ENCODE measurements at regions not wholly inside any gene's neighbourhood (a gene's known extent, or its start where the extent isn't known, plus 50 kb on each side); places are given as distances from the start of the nearest gene placed in this dataset.

DNA sequence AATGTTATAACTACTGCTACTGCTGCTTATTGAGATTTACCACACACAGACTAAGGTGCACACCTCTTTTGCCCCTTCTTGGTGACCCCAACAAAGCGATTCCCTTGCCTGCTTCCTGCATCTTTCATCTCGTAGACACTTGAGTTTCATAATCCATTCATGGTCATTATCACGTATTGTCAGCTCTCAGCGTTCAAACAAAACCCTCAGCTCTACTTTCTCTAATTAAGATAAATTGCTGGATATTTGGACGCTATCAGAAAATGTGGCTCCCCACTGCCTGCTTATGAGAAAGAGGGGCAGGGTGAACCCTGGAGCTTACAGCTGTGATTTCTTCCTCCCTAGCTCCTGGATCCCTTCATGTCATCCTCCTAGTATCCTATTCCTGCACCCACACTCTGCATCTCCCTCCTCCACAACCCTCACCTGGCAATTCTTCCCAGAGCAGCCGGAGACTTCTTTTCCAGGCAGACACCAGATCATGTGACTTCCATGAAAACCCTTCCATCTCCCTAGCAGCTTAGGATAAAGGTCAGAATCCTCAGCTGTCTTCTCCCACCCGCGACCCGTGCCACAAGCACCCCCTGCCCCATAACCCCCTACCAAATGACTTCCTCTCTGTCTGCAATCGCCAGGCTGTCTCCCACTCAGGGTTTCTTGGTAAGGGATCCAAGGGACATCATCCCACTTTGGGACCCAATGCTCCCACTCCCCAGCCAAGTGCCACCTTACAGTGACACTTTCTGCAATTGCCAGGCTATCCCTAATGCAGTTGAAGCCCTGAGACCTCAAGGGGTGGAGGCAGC is 146.5 kb downstream of the NSG2 start:
- no peak for DNase-seq

DNA sequence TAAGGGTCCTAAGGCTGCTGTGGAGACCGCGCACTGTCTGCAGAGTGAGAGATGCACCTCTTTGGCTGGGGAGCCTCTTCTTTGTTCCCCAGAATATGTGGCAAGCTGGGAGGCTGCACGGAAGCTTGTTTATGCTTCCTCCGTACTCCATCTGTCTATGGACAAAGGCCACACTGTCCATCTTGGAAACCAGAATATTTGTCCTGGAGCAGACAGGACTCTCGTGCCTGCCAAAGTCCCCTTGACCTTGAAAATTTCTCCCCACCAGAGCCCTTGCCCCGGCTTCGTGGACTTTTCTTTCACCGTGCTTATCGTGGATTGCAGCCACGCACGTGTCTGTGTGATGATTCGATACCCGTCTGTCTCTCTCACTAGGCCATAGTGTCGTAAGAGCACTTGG is 147.4 kb downstream of the NSG2 start:
- no peak for DNase-seq

GRCh38 chr5:174195517-174195916 is 150.0 kb downstream of the NSG2 start:
- DNase-seq = no peak

- no peak for DNase-seq
These were observed 152.4 kb downstream of the NSG2 start for GRCh38 chr5:174197929-174198328.

DNA sequence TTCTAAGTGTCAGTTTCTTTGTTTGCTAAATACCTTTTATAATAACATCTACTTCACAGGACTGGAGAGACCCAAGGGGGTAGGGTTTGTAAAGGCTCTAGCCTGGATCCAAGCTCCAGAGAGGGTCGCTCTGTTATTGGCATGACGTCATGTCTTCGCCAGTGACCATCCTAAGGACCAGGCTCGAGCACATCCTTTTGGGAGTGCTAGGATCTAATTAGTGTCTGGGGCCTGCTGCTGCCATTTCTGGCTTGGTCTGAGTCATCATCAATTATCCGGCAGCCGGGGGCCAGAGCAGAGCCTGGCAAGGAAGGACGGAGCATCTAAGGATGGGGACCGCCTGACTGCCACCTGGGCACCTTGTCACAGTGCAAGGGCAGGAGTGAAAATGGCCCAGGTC is 153.0 kb downstream of the NSG2 start:
- DNase-seq = no peak

DNA sequence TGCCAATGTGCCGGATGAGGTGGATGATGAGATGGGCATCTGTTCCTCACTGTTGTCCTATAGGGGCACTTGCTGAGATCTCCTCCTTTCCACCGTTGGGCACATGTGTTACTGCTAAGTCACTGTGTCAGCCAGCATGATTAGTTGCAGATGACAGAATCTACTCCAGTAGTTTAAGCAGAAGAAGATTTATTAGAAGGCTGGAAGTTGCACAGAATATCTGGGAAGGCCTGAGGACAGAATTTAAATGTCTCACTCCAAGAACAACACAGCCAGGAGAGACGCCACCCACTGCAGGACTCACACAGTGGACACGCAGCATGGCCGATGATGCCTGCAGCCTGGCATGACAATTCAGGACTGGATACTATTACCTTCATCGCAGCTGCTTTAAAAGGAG is 157.5 kb downstream of the NSG2 start:
- no peak for DNase-seq

DNA sequence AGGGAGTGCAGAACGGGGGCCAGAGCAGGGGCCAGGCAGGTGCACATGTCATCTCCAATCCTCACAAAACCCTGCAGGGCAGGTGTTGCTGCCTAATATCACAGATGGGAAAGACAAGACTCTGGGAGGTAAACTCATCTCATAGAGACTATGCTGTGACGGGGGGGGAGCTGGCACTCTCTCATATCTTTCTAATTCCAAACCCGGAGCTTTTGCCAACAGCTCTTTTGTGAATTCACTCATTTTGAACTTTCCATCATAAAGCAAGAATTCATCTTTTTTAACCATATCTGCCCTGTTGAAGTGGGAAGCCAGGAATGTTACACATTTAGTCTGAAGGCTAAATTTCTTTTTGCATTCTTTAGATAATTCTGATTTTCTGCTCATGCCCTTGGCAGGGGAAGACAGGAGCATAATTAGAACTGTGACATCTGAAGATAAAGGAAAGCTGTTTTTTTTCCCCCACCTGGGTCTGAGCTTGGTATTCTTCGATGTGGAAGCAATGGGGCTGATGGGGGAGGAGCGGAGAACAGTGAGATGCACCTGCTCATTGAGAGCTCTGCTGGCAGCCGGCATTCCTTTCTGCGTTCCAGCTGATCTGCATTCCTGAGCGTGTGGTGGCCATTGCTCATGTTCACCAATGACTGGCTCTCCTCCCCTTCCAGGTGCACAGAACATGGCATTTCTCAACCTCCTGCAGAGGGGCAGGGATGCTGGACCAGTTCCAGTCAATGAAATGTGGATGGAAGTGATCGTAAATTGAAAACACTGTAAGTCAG is 159.2 kb downstream of the NSG2 start:
- no peak for DNase-seq

- DNase-seq = no peak
These were observed 160.4 kb downstream of the NSG2 start for GRCh38 chr5:174205939-174206338.

DNA sequence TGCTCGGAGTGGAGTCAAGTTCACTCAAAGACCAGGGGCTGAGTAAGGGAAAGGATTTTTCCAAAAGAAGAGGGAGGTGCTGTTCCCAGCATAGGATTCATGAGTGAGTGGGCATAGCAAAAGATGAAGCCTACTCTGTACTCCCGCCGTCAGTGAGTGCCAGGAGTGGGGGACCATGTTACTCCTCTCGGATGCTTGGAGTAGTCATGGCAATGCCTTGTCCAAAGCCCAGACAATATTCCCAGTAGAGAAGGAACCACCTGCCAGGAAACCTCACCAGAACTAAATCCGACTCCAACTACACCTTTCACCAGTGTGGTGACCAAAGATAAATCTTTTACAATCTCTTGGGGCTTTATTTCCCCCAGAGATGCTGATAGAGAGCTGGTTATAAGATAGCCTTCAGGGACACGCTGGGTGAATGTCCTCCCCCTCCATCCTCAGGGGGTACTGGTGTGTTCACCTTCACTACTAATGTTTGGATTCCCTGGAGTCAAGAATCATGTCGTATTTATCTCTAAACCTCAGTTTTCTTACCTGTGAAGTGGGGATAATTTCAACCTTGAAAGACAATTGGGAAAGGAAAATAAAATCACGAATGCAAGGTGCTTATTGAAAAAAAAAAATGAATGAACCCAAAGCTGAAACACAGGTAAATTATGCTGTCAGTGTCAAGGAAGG is 165.2 kb downstream of the NSG2 start:
- DNase-seq = no peak

GRCh38 chr5:174211277-174211626 is 165.7 kb downstream of the NSG2 start:
- DNase-seq = no peak

- DNase-seq = no peak
These were observed 172.0 kb downstream of the NSG2 start for GRCh38 chr5:174217527-174217926.

DNA sequence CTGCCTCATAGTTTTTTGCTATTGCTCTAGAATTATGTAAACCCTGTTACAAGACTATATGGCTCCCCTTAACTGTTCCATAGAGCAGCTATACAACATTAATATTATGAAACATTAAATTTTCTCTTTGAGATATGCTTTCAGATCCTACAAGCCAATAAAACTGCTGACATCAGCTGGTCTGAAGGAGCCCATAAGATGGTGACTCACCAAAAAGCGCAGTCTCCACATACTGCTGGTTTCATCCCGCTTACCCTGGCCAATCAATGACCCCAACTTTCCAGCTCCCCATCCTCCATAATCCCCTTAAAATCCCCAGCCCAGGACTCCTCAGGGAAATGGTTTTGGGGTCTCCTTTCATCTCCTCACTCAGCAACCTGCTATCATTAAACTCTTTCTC is 172.7 kb downstream of the NSG2 start:
- no peak for DNase-seq

GRCh38 chr5:174220417-174220816 is 174.9 kb downstream of the NSG2 start:
- DNase-seq = peak; percentile 35

GRCh38 chr5:174221436-174221835 is 175.9 kb downstream of the NSG2 start:
- DNase-seq = peak; percentile 43

GRCh38 chr5:174221946-174222345 is 176.4 kb downstream of the NSG2 start:
- DNase-seq = peak; percentile 69

- no peak for DNase-seq
These were observed 177.4 kb downstream of the NSG2 start for GRCh38 chr5:174222891-174223290.

DNA sequence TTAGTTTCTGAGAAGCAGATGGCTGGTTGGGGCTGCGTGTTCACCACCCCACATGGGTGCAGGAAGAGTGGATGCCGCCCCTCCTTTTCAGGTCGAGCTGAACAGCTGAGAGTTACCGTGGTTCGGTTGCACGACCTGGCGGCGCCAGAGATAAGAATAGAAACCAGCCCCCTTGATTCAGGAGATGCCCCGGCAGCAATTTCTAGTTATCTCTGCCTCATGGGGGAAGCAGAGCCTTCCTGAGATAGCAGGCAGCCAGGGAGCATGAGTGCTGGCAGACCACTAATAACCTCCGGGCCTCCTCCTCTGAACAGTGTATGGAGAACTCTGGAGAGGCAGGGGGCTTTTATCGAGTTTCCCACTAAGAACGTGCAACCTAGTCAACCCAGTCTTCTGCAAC is 177.8 kb downstream of the NSG2 start:
- DNase-seq = no peak

GRCh38 chr5:174229068-174229467 is 183.6 kb downstream of the NSG2 start:
- DNase-seq = no peak

DNA sequence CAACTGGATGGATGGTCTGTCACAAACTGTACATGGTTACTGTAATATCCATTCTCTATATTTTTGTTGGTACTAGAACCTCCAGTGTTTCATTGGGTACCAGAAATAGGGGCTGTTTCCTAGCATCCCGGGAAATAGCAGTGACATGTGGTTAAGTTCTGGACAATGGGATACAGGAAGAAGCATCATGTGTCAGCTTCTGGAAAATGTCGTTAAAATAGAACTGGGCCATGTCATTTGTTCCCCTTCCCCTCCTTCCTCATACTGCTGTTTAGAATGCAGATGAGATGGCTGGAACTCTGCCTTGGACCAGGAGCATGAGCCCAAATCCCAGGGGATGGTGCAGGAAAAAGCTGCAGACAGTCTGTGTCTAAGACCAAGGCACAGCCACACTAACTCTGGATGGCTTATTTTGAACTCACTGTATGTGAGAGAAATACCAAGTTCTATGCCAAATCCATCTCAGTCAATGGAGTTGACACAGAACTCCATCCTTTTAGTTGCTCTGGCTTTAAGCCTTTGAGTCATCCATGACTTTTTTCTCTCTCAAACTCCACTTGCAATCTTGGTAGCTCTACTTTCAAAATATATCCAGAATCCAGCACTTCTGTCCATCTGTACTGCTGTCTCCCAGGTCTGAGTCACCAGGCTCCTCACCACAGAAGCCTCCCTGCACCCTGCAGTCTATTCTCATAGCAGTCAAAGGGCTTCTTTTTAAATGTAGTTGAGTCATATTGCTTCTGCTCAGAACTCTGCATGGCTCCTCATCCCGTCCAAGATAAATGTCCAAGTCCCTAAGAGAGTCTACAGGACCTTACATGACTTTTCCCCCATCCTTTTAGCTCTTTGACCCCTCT is 184.2 kb downstream of the NSG2 start:
- no peak for DNase-seq

DNA sequence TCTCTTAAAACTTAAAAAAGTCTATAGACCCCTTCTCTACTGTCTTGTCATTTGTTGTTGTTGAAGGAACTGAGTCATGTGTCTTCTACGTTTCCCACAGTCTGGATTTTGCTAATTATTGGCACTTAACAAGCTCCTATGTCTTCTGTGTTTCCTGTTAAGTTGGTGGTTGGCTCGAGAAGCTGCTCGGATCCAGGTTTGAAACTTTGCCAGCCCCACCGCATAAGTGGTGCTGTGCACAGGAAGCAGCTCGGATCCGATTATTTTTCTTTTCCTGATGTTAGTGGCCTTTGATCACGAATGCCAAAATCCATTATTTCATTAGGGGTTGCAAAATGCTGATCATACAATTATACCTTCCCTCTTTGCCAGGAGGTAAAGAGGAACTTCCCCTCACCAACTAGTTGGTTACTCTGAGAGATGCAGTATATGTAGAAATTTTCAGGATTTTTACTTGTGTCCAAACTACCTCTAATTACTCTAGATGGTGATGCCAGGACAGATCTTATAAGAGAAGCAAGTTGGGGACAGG is 186.5 kb downstream of the NSG2 start:
- DNase-seq = no peak

- no peak for DNase-seq
These were observed 188.9 kb downstream of the NSG2 start for GRCh38 chr5:174234388-174234787.

- no peak for DNase-seq
These were observed 189.9 kb downstream of the NSG2 start for GRCh38 chr5:174235221-174236011.
